A549 (cell line): ENCODE measurements at regions not wholly inside any gene's neighbourhood (a gene's known extent, or its start where the extent isn't known, plus 50 kb on each side); places are given as distances from the start of the nearest gene placed in this dataset.

Experiments used
- ATAC-seq, 2 experiments: fragments of 200-7000 bp in 1 of 2; fragments of >200 bp in 1 of 2; cut with Nextera tagmentation in 1 of 2; cut with Tn5 transposase in 1 of 2; 3 replicates each; pipeline versions ENCODE4 v1.8.0 to v1.9.1; 2018 to 2020; ENCODE audit warnings: mild to moderate bottlenecking in 1 of 2, moderate library complexity in 1 of 2
- CTCF ChIA-PET: fragments of 300-600 bp; sonication (Branson Sonifier 250); formaldehyde crosslinking; extraction: SDS; loops from one replicate; lab custom pipeline; 2021; ENCODE audit warnings: antibody characterized with exemption, inconsistent platforms; lab: Yijun Ruan, JAX
- POLR2A ChIA-PET: fragments of 350-600 bp; formaldehyde crosslinking; extraction: SDS; loops from one replicate; lab custom pipeline; 2021; ENCODE audit warnings: antibody characterized with exemption, inconsistent platforms; lab: Yijun Ruan, JAX
- DNase-seq, 2 experiments: peaks; one replicate each; pipeline versions ENCODE4 v3.0.0 to v3.0.0-alpha.2; 2011 to 2016; ENCODE audit warnings: low read depth in 1 of 2, low spot score in 1 of 2
- FAIRE-seq: peaks from 2 replicates; lab custom pipeline; 2011; peaks lifted over from hg19 to GRCh38; lab: Jason Lieb, UNC
- H3K27ac ChIP-seq, 2 experiments: fragments of >200 bp; sonication (Bioruptor Twin); formaldehyde crosslinking; 3 replicates each; pipeline ENCODE4 v1.5.1; 2016 to 2017
- H3K4me1 ChIP-seq: fragments of >200 bp; sonication (Bioruptor Twin); formaldehyde crosslinking; 3 replicates; pipeline ENCODE4 v1.6.1; 2016
- H3K4me2 ChIP-seq: fragments of >200 bp; sonication (Bioruptor Twin); formaldehyde crosslinking; 3 replicates; pipeline ENCODE4 v1.6.1; 2016
- H3K4me3 ChIP-seq: fragments of >200 bp; sonication (Bioruptor Twin); formaldehyde crosslinking; 3 replicates; pipeline ENCODE4 v1.5.1; 2016
- H3K9me3 ChIP-seq: fragments of >200 bp; sonication (Bioruptor Twin); formaldehyde crosslinking; 3 replicates; pipeline ENCODE4 v1.6.1; 2016
- CBX8 ChIP-seq: fragments of 200-600 bp; sonication (generic); IDR thresholded peaks from 2 replicates; pipeline ENCODE4 v1.6.1; 2016
- EHF ChIP-seq: fragments of 250-450 bp; sonication (Bioruptor Pico); IDR thresholded peaks from 2 replicates; pipeline ENCODE4 v1.5.0; 2020; ENCODE audit warnings: mild to moderate bottlenecking
- HDAC2 ChIP-seq: fragments of 200-600 bp; sonication (generic); IDR thresholded peaks from 2 replicates; pipeline ENCODE4 v1.6.1; 2016
- HEYL ChIP-seq: fragments of 250-450 bp; sonication (Bioruptor Pico); IDR thresholded peaks from 2 replicates; pipeline ENCODE4 v1.8.0; 2021; ENCODE audit warnings: mild to moderate bottlenecking, moderate library complexity
- KDM5A ChIP-seq: fragments of 200-600 bp; sonication (generic); IDR thresholded peaks from 2 replicates; pipeline ENCODE4 v1.6.1; 2016; ENCODE audit warnings: antibody characterized with exemption, mild to moderate bottlenecking
- MAZ ChIP-seq: fragments of 150-350 bp; IDR thresholded peaks from 2 replicates; pipeline ENCODE4 v1.6.1; 2014; ENCODE audit warnings: antibody characterized with exemption, low read depth, low read length, borderline replicate concordance
- RNF2 ChIP-seq: fragments of 200-600 bp; sonication (generic); IDR thresholded peaks from 2 replicates; pipeline ENCODE4 v1.6.1; 2016; ENCODE audit warnings: low read depth, mild to moderate bottlenecking, antibody characterized with exemption, moderate library complexity, borderline replicate concordance
- ZNF302 ChIP-seq: fragments of 250-450 bp; sonication (Bioruptor Pico); IDR thresholded peaks from 2 replicates; pipeline ENCODE4 v1.9.0; 2021; ENCODE audit warnings: inconsistent platforms, mild to moderate bottlenecking, moderate library complexity
- WGBS: methylation state at CpG from one replicate; pipeline ENCODE4 v1.1.6; 2017; ENCODE audit errors: missing lambda C conversion rate; 5-methylcytosine and 5-hydroxymethylcytosine counted together

- no peak for FAIRE-seq
Measured at GRCh38 chr17:14405189-14405588, 104.3 kb downstream of the HS3ST3B1 start.

More at GRCh38 chr17:14405189-14405588, 104.3 kb downstream of the HS3ST3B1 start:
- no peak overlapping the region for H3K27ac ChIP-seq
- peaks cover 3% of the 10 kb centered on the region; the same call in 1 of the 3 replicates for H3K9me3 ChIP-seq
- no peak for TF ChIP-seq ZNF302 (CRISPR knock-in tag)
- TF ChIP-seq RNF2, result no peak
- no peak for TF ChIP-seq HDAC2
- TF ChIP-seq HEYL (CRISPR knock-in tag), result no peak
- no peak for TF ChIP-seq EHF (CRISPR knock-in tag)
- no peak for TF ChIP-seq MAZ
- no peak for TF ChIP-seq KDM5A
- TF ChIP-seq CBX8, result no peak
- H3K4me3 ChIP-seq, result no peak overlapping the region
- DNase-seq, result no peak
- POLR2A ChIA-PET, result no interaction called here
- no peak overlapping the region for H3K4me2 ChIP-seq
- WGBS, result 11% methylated on average over 4 of the region's 4 CpGs
- CTCF ChIA-PET, result no interaction called here
- H3K4me1 ChIP-seq, result no peaks in the 10 kb centered on the region
- no peak for ATAC-seq
